ENCODE measurements at regions not wholly inside any gene's neighbourhood (a gene's known extent, or its start where the extent isn't known, plus 50 kb on each side); places are given as distances from the start of the nearest gene placed in this dataset.

DNA sequence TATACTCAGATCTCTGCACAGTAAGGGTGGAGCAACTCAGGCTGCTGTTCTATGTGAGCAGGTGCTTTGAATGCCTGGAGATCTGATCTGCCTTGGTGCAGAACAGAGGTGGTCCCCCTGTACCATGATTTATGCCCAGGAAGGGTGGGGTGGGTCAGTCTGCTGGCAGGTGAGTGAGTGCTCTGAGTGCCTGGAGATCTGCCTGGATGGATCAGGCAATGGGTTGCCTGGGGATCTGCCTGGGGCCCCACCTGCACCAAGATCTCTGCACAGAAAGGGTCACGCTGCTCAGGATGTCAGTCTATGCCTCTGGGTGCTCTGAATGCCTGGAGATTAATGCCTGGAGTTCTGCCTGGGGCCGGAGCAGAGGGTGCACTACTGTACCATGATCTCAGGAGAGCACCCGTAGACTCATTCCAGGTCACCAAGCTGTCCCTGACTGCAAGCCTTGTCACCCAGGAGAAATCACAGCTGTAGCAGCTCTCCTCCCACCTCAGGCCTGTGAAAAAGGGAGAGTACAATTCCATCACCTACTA lies 342.9 kb downstream of the GBA3 start:
- TF ChIP-seq, protein P1, sequence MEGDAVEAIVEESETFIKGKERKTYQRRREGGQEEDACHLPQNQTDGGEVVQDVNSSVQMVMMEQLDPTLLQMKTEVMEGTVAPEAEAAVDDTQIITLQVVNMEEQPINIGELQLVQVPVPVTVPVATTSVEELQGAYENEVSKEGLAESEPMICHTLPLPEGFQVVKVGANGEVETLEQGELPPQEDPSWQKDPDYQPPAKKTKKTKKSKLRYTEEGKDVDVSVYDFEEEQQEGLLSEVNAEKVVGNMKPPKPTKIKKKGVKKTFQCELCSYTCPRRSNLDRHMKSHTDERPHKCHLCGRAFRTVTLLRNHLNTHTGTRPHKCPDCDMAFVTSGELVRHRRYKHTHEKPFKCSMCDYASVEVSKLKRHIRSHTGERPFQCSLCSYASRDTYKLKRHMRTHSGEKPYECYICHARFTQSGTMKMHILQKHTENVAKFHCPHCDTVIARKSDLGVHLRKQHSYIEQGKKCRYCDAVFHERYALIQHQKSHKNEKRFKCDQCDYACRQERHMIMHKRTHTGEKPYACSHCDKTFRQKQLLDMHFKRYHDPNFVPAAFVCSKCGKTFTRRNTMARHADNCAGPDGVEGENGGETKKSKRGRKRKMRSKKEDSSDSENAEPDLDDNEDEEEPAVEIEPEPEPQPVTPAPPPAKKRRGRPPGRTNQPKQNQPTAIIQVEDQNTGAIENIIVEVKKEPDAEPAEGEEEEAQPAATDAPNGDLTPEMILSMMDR (IDR thresholded peaks at IDR 0.05; ENCODE audit: low read depth, low read length, poor library complexity, severe bottlenecking) = no peak
- no peak for TF ChIP-seq EZH2phosphoT487 (IDR thresholded peaks at IDR 0.05; ENCODE audit: borderline replicate concordance, low read length)
